Peyer's patch (tissue), 4 donors: ENCODE measurements at regions not wholly inside any gene's neighbourhood (a gene's known extent, or its start where the extent isn't known, plus 50 kb on each side); places are given as distances from the start of the nearest gene placed in this dataset.

ENCODE experiments used
- POLR2A ChIP-seq, 2 donors: fragments of 450-650 bp; IDR thresholded peaks; one replicate each; pipeline ENCODE4 v1.5.1; 2017; ENCODE audit warnings: antibody characterized with exemption in 2 of 2, mild to moderate bottlenecking in 2 of 2, moderate library complexity in 2 of 2
- TF ChIP-seq, protein P1 (sequence below), 6 experiments: fragments of 450-650 bp in 4 of 6; fragments of 200-600 bp in 2 of 6; sonication (generic) in 1 of 6; IDR thresholded peaks; one replicate each; pipeline ENCODE4 v1.5.1; 2017 to 2019; ENCODE audit warnings: antibody characterized with exemption in 6 of 6, mild to moderate bottlenecking in 3 of 6, moderate library complexity in 1 of 6

DNA sequence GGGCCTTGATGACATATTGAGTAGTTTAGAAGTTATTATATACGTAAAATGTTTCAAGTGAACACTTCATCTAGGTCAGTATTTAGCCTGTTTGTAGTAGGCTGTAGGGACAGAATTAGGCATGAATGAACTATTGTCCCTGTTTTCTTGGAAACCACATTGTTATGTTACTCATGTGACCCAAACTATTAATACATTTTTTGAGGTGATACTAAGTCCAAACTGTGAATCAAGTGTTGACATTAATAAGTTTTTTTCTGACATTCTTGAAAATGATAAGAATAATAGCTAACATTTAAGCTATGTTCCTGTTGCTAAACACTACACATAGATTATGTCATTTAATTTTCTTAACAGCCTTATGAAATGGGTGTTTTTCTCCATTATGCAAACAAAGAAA is 1642.7 kb upstream of the WWC1 start:
- TF ChIP-seq, protein P1, sequence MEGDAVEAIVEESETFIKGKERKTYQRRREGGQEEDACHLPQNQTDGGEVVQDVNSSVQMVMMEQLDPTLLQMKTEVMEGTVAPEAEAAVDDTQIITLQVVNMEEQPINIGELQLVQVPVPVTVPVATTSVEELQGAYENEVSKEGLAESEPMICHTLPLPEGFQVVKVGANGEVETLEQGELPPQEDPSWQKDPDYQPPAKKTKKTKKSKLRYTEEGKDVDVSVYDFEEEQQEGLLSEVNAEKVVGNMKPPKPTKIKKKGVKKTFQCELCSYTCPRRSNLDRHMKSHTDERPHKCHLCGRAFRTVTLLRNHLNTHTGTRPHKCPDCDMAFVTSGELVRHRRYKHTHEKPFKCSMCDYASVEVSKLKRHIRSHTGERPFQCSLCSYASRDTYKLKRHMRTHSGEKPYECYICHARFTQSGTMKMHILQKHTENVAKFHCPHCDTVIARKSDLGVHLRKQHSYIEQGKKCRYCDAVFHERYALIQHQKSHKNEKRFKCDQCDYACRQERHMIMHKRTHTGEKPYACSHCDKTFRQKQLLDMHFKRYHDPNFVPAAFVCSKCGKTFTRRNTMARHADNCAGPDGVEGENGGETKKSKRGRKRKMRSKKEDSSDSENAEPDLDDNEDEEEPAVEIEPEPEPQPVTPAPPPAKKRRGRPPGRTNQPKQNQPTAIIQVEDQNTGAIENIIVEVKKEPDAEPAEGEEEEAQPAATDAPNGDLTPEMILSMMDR (IDR thresholded peaks at IDR 0.05): no peak
- TF ChIP-seq POLR2A (IDR thresholded peaks at IDR 0.05): no peak
